Caco-2 (cell line): ENCODE measurements at regions not wholly inside any gene's neighbourhood (a gene's known extent, or its start where the extent isn't known, plus 50 kb on each side); places are given as distances from the start of the nearest gene placed in this dataset.

Experiments
- BruUV-seq: library from RNA; stranded (reverse); fragments of 400-500 nt; replicated peaks from 2 replicates; lab custom pipeline; 2021; lab: Mats Ljungman, UMichigan
- CTCF ChIA-PET: fragments of 300-600 bp; sonication (Branson Sonifier 250); formaldehyde crosslinking; loops from one replicate; lab custom pipeline; 2022; ENCODE audit warnings: antibody characterized with exemption; lab: Charles Lee
- POLR2A ChIA-PET: fragments of 300-600 bp; sonication (Branson Sonifier 250); formaldehyde crosslinking; loops from one replicate; lab custom pipeline; 2022; ENCODE audit warnings: antibody characterized with exemption; lab: Charles Lee
- DNase-seq, 2 experiments: peaks; one replicate each; pipeline versions ENCODE4 v3.0.0 to v3.0.0-alpha.2; 2020 to 2022
- H3K27me3 ChIP-seq: replicated peaks from 2 replicates; pipeline ENCODE4 v1.6.0; 2011; ENCODE audit warnings: low read length; ENCODE audit not compliant: control insufficient read depth, insufficient read depth
- H3K36me3 ChIP-seq: 2 replicates; pipeline ENCODE4 v1.5.1; 2011; ENCODE audit warnings: low read length; ENCODE audit not compliant: control insufficient read depth, insufficient read depth
- H3K4me1 ChIP-seq: fragments of 250-450 bp; sonication (Bioruptor Pico); 2 replicates; pipeline ENCODE4 v1.5.1; 2020; ENCODE audit warnings: mild to moderate bottlenecking
- H3K4me3 ChIP-seq: 2 replicates; pipeline ENCODE4 v1.5.1; 2011; ENCODE audit warnings: low read depth, mild to moderate bottlenecking, control low read depth, low read length
- H3K9me3 ChIP-seq: fragments of 250-450 bp; sonication (Bioruptor Pico); 2 replicates; pipeline ENCODE4 v1.5.1; 2020; ENCODE audit warnings: mild to moderate bottlenecking, moderate library complexity
- H3K27ac Mint-ChIP-seq: one replicate; pipeline ENCODE4 v1.8.0; 2022; ENCODE audit warnings: mixed read lengths; ENCODE audit not compliant: unreplicated experiment
- H3K27me3 Mint-ChIP-seq: one replicate; pipeline ENCODE4 v1.8.0; 2022; ENCODE audit warnings: mixed read lengths; ENCODE audit not compliant: insufficient read depth, unreplicated experiment
- H3K36me3 Mint-ChIP-seq: one replicate; pipeline ENCODE4 v1.8.0; 2022; ENCODE audit warnings: mild to moderate bottlenecking, mixed read lengths; ENCODE audit not compliant: insufficient read depth, unreplicated experiment
- H3K4me1 Mint-ChIP-seq: one replicate; pipeline ENCODE4 v1.8.0; 2022; ENCODE audit warnings: low read depth, mixed read lengths; ENCODE audit not compliant: unreplicated experiment
- H3K4me3 Mint-ChIP-seq: one replicate; pipeline ENCODE4 v1.8.0; 2022; ENCODE audit warnings: mild to moderate bottlenecking, moderate library complexity, mixed read lengths; ENCODE audit not compliant: unreplicated experiment
- H3K9me3 Mint-ChIP-seq: one replicate; pipeline ENCODE4 v1.8.0; 2022; ENCODE audit warnings: mixed read lengths; ENCODE audit not compliant: unreplicated experiment
- intact Hi-C: fragments of 100-400 bp; cut with micrococcal nuclease; formaldehyde crosslinking; loops from one replicate; pipeline ENCODE4 v1.10.0; 2022; ENCODE audit not compliant: unreplicated experiment
- TF ChIP-seq, protein P1 (sequence below), 2 experiments: fragments of 200-600 bp in 1 of 2; IDR thresholded peaks; 1 replicate in 1 of 2; 2 replicates in 1 of 2; pipeline versions ENCODE4 v1.5.1 to v1.8.0; 2011 to 2022; ENCODE audit warnings: antibody characterized with exemption in 1 of 2, control low read depth in 1 of 2, inconsistent platforms in 1 of 2, low read depth in 1 of 2, low read length in 1 of 2, mild to moderate bottlenecking in 1 of 2, moderate library complexity in 1 of 2; ENCODE audit not compliant: insufficient read depth in 1 of 2, severe bottlenecking in 1 of 2, unreplicated experiment in 1 of 2

GRCh38 chr22:47568700-47569099 lies 806.2 kb downstream of the TBC1D22A start:
- Mint-ChIP-seq H3K36me3 (no peaks in the 10 kb centered on the region), H3K4me1 (no peaks in the 10 kb centered on the region), H3K27ac (no peak overlapping the region), H3K27me3 (peaks cover 22% of the 10 kb centered on the region), H3K9me3 (no peaks in the 10 kb centered on the region), H3K4me3 (no peak overlapping the region)
- no peaks in the 10 kb centered on the region for H3K27me3 ChIP-seq
- ChIA-PET CTCF (no interaction called here), POLR2A (no interaction called here)
- H3K9me3 ChIP-seq, result no peaks in the 10 kb centered on the region
- H3K36me3 ChIP-seq, result no peaks in the 10 kb centered on the region
- no peak for DNase-seq
- H3K4me3 ChIP-seq, result no peak overlapping the region
- TF ChIP-seq, protein P1, sequence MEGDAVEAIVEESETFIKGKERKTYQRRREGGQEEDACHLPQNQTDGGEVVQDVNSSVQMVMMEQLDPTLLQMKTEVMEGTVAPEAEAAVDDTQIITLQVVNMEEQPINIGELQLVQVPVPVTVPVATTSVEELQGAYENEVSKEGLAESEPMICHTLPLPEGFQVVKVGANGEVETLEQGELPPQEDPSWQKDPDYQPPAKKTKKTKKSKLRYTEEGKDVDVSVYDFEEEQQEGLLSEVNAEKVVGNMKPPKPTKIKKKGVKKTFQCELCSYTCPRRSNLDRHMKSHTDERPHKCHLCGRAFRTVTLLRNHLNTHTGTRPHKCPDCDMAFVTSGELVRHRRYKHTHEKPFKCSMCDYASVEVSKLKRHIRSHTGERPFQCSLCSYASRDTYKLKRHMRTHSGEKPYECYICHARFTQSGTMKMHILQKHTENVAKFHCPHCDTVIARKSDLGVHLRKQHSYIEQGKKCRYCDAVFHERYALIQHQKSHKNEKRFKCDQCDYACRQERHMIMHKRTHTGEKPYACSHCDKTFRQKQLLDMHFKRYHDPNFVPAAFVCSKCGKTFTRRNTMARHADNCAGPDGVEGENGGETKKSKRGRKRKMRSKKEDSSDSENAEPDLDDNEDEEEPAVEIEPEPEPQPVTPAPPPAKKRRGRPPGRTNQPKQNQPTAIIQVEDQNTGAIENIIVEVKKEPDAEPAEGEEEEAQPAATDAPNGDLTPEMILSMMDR (IDR thresholded peaks at IDR 0.05; ENCODE audit: insufficient read depth in 1 of 2, low read depth in 1 of 2, low read length in 1 of 2, severe bottlenecking in 1 of 2, unreplicated experiment in 1 of 2), result no peak
- intact Hi-C loops, result no loop called here
- H3K4me1 ChIP-seq, result no peaks in the 10 kb centered on the region
- no TSS peak for BruUV-seq

DNA sequence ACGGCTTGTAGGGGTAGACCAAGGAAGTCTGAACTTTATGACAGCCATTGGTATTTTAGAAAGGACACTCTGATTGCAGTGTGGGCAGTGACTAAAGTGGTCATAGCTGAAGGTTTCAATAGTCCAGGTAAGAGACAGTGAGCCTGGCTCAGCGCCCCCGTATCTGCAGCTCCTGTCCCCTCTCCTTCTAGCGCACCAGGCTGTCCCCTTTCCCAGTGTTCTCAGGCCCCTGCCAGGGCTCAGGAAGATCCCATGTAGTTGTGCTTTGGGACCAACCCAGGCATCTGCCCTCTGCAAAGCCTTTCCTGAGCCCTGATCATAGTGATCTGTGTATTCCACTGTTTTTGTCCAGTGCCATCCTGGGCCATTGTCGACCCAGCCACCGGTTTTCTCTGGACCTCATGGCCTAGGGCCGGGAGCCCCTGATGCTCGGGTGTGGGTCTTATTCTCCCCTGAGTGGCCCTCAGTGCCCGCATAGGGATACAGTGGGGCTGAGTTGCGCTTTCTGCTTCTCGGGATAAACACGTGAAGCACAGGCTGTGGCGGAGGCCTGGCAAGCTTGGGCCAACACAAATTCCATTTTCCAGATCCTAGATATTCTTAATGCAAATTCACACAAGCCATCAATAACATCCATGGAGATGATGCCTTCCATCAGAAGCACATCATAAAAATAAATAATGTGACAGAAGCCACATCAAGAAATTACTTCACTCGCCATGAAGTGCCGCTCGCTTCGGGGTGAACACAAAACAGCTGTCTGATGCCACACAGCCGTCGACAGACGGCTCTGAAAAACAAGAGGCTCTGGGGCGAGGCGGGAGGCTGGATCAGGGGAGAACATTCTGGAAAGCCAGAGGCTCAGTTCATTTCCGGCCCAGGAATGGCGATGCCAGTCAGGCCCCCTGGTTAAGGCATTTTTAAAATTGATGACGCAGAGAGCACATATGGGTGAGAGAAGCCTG lies 805.0 kb downstream of the TBC1D22A start:
- Mint-ChIP-seq H3K4me1 (no peaks in the 10 kb centered on the region), H3K36me3 (no peaks in the 10 kb centered on the region), H3K4me3 (no peak overlapping the region), H3K27ac (no peak overlapping the region), H3K9me3 (no peaks in the 10 kb centered on the region), H3K27me3 (peaks cover 24% of the 10 kb centered on the region)
- H3K36me3 ChIP-seq, result no peaks in the 10 kb centered on the region
- TF ChIP-seq, protein P1 (IDR thresholded peaks at IDR 0.05; ENCODE audit: insufficient read depth in 1 of 2, low read depth in 1 of 2, low read length in 1 of 2, severe bottlenecking in 1 of 2, unreplicated experiment in 1 of 2), result no peak
- intact Hi-C loops, result no loop called here
- H3K4me3 ChIP-seq, result no peak overlapping the region
- POLR2A ChIA-PET, result no interaction called here
- no peak for DNase-seq
- H3K4me1 ChIP-seq, result no peaks in the 10 kb centered on the region
- BruUV-seq, result no TSS peak
- no peaks in the 10 kb centered on the region for H3K27me3 ChIP-seq
- no peaks in the 10 kb centered on the region for H3K9me3 ChIP-seq
- CTCF ChIA-PET, result no interaction called here

DNA sequence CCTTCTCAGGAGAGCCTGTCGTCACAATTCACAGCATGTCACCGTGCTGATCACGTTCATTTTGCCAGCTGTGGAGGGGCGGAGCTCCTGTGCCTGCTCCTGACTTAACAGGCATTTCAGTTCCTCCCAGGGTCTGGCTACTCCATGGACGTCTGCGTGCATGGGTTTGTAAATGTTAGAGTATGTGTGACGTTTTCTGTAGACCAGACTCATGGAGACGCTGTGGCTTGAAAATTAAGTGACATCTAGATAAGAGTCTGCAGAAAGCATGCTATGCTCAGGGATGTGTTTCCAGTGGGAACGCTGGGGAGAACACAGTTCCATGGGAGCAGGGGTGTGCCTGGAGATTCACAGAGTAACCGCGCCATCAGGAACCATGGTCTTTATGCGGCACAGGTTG lies 804.0 kb downstream of the TBC1D22A start:
- CTCF ChIA-PET, result no interaction called here
- H3K4me1 Mint-ChIP-seq, result no peaks in the 10 kb centered on the region
- no peaks in the 10 kb centered on the region for H3K36me3 ChIP-seq
- H3K4me1 ChIP-seq, result no peaks in the 10 kb centered on the region
- H3K4me3 Mint-ChIP-seq, result no peak overlapping the region
- H3K9me3 Mint-ChIP-seq, result no peaks in the 10 kb centered on the region
- no TSS peak for BruUV-seq
- H3K27ac Mint-ChIP-seq, result no peak overlapping the region
- TF ChIP-seq, protein P1 (IDR thresholded peaks at IDR 0.05; ENCODE audit: insufficient read depth in 1 of 2, low read depth in 1 of 2, low read length in 1 of 2, severe bottlenecking in 1 of 2, unreplicated experiment in 1 of 2), result no peak
- intact Hi-C loops, result no loop called here
- no peaks in the 10 kb centered on the region for H3K36me3 Mint-ChIP-seq
- peaks cover 28% of the 10 kb centered on the region for H3K27me3 Mint-ChIP-seq
- no peak for DNase-seq
- H3K27me3 ChIP-seq, result no peaks in the 10 kb centered on the region
- H3K4me3 ChIP-seq, result no peak overlapping the region
- POLR2A ChIA-PET, result no interaction called here
- no peaks in the 10 kb centered on the region for H3K9me3 ChIP-seq
